Astrocyte (in vitro differentiated cells and primary cell): ENCODE measurements at regions not wholly inside any gene's neighbourhood (a gene's known extent, or its start where the extent isn't known, plus 50 kb on each side); places are given as distances from the start of the nearest gene placed in this dataset.
"Not testable (repeated sequence)": the region's sequence is repeated elsewhere in the genome, so short reads cannot be mapped to it uniquely, and the experiment has no call there.

Experiments used
- CTCF ChIP-seq: IDR thresholded peaks from 2 replicates; pipeline ENCODE4 v1.5.1; 2011; ENCODE audit warnings: low read depth, mild to moderate bottlenecking, inconsistent platforms, low read length, moderate library complexity; ENCODE audit not compliant: insufficient read depth
- EZH2 ChIP-seq: IDR thresholded peaks from 2 replicates; pipeline ENCODE4 v1.6.1; 2012; ENCODE audit warnings: mild to moderate bottlenecking, low read length, inconsistent platforms; ENCODE audit not compliant: insufficient read depth

- TF ChIP-seq CTCF, EZH2: not testable (repeated sequence)
These were observed 383.1 kb upstream of the MBL2 start for GRCh38 chr10:53155674-53156073.
